ENCODE measurements at regions not wholly inside any gene's neighbourhood (a gene's known extent, or its start where the extent isn't known, plus 50 kb on each side); places are given as distances from the start of the nearest gene placed in this dataset.

DNA sequence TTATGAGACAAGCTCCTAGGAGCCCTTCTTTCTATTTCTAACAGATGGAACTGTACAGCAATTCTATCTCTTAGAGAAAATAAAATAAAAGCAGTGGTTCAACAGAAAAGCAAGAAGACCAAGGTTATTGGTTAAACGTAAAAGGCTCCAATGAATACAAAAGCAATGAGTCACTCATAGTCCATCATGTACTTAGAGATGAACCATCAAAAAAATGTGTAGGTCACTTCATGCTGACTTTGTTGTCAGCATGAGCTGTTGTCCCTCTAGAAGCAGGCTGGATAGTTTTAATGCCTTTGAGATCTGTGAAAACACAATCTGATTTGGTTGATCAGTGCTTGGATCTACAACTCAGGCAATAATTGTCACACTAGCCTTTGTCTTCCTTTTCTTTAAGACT lies 378.6 kb upstream of the ANXA10 start:
- no peak for DNase-seq

DNA sequence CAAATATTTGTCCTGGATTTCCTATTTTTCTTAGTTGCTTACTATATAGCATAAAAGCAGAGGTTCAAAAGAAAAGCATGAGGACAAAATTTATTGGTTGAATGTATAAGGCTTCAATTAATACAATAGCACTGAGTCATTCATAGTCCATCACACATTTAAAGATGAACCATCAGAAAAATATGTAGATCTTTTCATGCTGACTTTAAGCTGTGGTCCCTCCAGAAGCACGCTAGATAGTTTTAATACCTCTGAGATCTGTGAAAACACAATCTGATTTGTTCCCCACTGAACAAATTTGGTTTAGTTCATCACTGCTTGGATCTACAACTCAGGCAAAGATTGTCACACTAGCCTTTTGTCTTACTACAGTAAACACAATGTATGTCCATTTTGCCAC lies 377.2 kb upstream of the ANXA10 start:
- DNase-seq, result no peak

DNA sequence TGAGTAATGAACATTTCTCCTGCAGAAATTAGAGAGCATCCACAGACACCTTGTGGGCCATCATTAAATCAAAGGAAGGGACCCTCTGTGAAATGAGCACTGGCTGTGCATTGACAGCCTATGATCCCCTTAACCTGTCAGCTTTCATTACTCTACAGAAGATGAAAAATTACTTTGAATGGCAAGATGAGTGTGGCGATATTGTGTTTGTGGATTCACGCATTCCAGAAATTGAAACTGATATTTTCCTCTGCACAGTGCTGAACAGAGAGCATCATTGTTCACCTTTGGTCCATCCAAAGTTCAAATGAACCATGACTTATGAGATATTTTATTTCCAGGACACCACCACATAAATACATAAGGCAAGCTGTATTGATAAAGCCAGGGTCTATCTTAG lies 374.8 kb upstream of the ANXA10 start:
- no peak for DNase-seq

DNA sequence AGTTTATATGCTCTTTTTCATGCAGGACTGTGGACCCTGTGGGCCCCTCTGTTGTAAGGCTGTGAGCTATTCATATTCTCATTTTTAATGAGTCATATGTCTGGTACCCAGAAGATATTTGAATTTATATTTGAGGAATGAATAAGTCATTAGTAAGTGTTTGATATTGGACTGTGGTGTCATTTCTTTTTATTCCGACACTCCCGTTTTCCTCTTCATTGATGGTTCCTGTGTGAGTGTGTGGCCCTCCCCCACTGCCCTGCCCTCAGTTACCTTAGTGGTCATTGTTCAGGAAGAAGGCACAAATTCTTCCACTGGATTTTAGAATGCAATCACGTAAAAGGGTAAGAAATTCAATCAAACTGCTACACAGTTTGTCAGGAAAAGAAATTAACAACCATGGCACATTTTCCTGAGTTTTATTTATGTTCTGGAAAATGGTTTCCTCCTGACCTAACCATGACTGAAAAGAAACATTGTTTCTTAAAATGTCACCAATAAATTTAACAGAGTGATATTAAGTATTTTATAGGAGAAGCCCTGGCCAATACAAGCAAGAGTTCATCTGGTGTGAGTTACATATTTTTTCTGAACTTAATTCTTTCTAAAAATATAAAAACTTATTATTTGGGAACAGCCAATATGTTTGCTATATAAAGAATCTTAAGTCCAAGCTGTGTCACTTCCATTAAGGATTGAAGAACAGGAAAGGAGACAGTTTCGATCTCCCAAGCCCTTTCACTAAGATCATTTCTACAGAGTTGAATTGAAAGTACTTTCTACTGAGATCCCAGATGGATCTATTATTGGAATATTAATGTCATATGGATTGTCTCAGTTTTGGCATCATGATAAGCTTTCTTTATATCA lies 370.5 kb upstream of the ANXA10 start:
- DNase-seq, result no peak

DNA sequence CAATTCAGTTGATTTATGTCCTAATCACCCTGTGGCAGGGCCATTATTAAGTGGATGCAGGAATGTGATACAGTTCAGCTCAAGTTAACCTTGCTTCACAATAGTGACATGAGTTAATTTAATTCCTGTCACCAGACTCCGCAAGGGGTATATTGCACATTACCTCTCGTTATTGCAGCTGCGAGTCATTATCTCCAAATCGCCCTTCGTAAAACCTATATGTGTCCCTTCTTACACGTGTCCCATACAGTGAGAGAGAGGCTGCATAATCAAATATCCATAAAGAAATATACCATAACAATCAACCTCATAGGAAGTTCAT lies 369.9 kb upstream of the ANXA10 start:
- DNase-seq, result no peak

DNA sequence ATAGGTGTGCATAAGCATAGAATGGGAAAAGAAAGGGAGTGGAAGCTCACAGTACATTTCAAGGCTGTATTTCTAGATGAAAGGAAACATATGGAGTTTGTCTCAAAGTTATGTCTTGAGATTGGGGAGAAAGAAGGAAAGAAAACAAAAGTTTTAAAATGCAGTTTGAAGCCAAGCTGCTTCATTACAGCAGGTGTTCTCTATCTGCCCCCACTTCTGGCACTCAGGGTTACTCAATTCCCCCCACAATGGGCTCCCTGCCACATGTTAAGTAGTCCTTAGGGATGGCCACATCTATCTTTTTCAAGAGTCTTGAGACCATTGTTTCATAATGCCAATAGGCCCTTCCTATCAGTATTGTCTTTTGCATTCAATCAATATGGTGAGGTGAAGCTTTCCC lies 367.4 kb upstream of the ANXA10 start:
- no peak for DNase-seq

DNA sequence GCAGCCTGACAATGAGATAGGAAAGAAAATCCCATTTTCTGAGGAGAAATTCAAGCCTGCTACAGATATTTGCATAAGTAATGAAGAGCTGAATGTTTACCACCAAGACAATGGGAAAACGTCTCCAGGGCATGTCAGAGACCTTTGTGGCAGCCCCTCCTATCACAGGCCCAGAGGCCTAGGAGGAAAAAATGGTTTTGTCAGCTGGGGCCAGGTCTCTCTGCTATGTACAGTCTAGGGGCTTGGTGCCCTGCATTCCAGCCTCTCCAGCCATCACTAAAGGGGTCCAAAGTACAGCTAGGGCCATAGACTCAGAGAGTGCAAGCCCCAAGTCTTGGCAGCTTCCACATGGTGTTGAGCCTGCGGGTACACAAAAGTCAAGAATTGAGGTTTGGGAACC lies 361.6 kb upstream of the ANXA10 start:
- no peak for DNase-seq

DNA sequence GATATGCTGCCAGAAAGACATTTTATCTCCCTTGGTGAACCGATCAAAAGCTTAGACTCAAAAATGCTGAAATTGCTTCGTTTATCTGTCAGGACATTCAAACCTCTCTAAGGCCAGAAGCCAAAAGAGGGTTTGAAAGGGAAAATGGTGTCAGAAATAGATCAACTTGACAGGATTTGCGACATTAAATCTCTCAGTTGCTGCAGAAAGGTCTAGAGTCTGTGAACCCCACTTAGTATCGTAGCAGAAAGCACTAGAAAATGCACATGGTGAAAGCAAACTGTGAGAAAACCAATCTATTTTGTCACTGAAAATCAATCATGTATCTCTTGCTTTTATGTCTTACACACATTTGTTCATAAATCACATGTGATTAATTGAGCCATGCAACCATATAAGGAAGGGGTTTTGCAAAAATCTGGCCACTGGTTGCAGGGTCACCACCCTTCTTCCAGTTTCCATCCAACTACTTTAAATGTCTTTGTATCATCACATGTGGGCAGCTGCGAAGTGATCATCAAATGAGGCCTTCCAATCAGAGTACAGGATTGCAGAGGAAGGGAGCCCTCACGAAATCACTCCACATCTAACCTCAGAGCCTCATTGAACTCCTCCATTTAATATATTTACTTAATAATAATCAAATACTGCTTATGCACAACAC lies 347.2 kb upstream of the ANXA10 start:
- no peak for DNase-seq

DNA sequence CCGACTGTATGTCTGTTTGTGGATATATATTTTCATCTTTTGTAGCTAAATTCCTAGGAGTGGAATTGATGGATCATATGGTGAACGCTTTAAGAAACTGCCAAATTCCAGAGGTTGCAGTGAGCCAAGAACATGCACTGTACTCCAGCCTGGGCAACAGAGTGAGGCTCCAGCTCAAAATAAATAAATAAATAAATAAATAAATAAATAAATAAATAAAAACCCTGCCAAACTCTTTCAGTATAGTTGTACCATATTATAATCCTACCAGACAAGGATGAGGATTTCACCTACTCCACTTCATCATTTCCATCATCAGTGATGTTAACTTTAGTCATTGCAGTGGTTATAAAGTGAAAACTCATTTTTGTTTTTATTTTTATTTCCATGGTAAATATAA lies 325.1 kb upstream of the ANXA10 start:
- no peak for DNase-seq

DNA sequence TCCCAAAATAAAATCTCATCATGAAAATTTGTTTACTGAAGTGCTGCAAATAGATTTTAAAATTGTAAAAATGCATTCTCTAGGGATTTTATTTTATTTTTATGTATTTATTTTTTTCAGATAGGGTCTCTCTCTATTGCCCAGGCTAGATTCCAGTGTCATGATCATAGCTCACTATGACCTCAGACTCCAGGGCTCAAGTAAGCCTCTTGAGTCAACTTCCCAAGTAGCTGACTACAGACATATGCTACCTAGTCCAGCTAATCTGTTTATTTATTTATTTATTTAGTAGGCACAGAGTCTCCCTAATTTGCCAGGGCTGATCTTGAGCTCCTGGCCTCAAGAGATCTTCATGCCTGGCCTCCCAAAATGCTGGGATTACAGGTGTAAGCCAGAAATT lies 317.7 kb upstream of the ANXA10 start:
- no peak for DNase-seq

DNA sequence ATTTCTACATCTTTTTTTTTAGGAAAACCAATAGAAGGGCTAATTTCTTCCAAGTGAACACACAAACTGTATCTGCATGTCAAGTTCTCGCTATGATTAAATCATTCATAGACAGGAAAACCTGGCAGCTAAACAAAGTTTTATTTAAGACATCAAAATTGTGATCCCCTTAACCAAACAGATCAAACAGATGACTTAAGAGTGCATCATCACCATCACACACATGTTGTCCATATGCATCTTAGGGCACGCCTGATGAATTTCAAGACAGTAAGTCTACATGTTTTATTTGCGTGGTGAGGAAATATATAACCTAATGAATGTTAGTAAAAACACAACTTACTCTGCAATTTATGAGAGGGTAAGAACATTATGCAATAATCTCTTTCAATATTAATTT lies 317.0 kb upstream of the ANXA10 start:
- DNase-seq, result no peak

DNA sequence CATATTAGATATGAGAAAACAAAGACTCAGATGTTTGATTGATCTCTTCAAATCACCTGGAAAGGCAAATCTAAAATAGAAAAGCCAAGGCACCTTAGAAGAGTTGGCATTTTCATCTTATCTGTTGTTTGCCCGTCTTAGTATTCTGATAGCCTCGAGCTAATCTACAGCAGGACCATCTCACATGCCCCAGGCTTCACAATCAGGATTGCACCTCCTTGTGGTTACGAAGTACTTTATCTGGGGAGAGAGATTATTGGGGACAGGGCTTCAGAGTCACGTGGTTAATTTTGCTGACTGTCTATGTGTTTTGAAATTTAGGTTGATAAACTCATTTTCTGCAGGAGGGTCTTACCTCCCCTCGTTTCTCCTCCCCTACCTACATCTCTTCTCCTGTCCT lies 313.1 kb upstream of the ANXA10 start:
- DNase-seq, result no peak

DNA sequence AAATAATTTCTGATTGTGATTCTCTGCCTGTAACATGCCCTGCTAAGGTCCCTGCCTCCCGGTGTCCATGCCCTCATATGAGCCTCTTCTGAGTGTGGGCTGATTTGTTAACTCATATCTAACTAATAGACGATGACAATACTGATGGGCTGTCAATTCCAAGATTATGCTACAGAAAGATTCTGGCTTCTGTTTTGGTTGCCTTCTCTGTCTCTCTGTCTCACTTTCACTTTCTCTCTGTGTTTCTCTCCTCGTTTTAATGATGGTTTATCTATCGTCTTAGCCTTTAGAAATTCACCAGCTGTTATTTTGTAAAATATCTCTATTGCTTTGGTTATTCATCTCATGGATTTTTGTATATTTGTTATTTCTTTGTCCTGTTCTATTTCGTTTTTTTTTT lies 312.5 kb upstream of the ANXA10 start:
- DNase-seq, result no peak

DNA sequence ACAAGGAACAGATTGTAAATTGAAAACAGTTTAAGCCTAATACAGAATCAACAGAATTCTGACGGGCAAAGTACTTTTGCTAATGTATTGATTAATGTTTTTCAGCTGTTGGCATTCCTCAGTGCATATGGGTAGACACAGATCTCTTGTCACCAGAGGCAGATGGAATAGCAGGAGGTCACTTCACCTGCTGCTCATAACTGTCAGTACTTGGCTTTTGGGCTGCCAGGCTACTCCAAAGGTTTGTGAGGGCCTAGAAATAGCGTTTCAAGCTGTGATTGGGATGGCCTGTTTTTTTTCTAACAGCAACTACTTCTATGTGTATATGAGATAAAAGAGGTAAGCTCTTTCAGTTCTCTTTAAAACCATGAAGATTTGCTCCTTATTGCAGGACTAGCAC lies 307.5 kb upstream of the ANXA10 start:
- DNase-seq, result no peak

DNA sequence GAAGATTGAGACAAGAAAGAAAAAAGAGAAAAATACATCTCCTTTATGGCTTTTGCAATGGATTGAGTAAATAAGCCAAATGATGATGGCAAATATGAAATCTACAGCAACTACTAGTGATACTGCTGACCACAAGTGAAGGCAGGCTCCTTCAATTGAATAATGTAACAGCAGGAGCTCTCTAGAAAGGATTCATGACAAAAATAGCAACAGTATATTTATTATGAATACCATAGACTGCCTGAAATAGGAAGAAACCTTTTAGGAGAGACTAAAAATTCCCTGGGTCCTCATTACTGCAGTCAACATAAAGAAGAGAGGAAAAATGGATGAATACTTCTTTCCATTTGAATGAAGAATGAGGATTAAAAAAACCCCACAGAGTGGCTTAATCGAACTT lies 306.8 kb upstream of the ANXA10 start:
- no peak for DNase-seq

DNA sequence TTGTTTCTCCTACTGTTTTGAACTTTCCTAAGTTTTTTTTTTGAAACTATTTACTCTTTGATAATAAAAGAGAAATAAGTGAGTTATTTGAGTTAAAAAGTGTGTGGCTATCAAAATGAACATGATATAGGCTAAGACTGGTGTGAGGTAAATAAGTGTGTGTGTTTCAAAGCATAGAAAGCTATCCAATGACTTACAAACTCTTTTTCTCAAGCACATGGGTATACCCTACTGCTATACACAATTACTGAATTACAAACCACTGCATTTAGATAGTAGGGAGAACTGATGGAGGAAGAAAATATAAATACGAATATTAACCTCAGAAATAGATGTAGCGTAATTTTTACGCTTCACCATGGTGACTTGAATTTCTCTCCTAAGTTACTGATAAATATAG lies 305.8 kb upstream of the ANXA10 start:
- no peak for DNase-seq

DNA sequence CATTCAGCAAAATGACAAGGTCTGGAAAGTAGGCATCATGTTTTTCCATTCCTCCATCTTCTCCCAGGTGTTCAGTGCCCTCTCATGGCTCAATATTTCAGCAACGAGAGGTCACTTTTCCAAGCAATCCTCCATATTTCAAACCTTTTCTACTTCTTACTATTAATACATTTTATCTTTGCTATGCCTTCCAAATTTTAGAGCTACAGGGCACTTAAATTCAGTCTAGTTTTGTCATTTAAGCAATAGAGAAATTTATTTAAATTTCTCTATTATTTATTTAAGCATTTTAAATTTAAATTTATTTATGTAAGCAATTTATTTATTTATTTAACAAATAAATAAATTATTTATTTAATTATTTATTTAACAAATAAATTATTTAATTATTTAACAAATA lies 305.1 kb upstream of the ANXA10 start:
- no peak for DNase-seq

DNA sequence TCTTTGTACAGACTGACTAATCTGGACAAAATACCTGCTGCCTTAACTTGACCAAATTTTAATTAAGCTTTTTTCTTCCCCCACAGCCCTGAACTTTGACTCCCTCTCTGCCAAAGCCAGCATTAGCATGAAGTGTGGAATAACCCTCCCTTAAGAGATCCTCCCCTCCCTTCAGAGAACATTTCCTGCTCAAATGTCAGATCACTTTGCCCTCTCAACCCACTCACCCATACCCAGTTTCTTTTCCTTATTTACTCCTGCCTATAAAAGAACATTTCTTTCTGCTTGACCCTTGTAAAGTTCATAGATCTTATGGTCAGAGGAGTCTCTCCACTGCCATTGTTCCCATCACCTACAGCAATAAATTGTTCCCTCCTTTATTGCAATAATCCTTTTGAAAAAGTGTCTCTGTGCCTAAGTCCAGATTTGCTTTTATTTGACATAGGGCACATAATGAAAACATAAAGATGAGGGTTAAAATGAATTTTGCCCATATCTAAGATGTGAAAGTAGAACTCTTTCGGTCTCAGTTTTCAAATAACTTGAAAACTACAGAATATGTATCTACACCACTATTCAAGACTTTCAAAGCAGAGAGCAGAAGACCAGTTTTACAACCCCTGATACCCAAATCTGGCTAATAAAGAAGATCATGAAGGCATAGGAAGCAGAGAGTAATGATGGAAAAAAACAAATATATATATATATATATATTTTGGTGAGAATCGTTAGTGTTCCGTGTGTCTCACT lies 289.7 kb upstream of the ANXA10 start:
- no peak for DNase-seq

DNA sequence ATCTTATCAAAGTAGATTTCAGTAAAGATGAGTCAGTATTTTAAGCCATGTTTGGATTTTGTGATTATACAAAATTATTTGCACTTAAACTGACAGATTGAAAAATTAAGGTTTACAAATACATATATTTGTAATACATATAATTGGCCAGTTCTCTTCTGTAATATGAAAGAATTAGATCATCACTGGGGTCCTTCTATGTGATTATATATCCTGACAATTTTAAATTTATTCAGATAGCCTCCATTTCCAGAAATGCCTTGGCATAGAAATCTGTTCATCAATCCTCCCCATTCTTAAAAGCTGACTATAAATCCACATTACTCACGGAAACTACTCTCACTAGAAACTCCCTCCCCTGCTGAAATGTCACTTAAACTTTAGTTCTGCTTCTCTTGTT lies 280.4 kb upstream of the ANXA10 start:
- no peak for DNase-seq

DNA sequence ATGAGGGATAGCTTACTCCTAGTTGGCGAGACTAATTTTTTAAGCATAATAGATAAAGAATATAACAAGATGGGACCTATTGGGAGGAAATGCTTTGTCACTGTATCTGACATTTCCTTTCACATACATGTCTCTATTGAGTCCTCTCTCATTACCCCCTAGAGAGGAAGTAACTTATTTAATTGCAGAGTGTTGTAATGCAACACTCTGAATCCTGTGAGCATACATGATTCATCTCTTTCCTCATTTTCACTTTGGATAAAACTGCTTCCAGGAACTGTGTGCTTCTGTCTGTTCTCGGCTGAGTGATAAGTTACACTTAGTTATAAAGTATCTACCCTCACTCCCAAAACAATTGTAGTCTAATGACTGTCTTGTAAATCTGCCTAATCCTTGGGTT lies 266.1 kb upstream of the ANXA10 start:
- no peak for DNase-seq

DNA sequence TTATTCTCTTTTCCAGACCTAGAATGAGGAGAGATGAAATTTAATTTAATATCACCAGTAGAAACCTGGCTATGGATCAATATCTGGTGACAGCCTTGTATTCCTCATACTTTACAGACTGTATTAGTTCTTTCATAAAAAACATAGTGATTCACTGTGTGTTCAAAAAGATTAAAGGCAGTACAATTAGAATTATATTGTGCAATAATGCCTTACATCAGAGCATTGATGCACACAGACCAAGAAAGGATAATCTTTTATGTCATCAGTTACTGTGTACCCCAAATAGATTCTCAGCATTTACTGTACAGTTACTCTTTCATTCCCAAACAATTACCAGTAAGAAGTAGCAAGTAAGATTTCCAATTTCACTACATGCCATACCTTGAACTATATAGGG lies 260.5 kb upstream of the ANXA10 start:
- no peak for DNase-seq

DNA sequence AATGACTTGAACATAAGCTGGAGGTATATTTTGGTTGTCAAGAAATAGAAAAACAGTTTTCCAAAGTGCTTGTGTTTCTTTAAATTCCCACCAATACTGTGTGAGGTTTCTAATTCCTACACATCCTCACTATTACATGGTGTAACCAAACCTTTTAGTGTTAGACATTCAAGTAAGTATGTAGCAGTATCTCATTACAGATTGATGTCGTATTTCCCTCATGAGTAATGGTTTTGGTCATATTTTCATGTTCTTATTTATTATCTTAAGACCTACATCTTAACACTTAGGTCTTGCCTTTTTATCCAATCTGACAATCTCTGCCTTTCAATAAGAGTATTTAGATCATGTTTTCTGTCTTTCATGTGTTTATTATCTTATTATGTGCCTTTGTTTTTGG lies 253.7 kb upstream of the ANXA10 start:
- no peak for DNase-seq

DNA sequence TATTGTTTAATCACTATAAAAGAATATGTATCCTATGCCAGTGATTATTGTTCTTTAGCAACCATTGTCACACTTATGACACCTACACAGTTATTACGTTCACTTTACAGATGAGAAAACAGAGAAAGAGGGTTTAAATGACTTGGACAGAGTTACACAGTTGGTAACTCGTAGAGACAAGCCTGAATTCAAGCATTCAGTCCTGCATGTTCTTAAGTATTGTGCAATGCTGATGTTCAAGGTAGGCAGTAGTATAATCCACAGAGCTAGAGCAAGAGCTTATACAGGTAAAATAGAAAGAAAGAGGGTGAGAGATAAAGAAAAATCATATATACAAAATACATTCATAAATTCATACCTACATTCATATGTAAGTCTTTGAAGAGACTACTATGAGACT lies 249.8 kb upstream of the ANXA10 start:
- DNase-seq, result no peak

DNA sequence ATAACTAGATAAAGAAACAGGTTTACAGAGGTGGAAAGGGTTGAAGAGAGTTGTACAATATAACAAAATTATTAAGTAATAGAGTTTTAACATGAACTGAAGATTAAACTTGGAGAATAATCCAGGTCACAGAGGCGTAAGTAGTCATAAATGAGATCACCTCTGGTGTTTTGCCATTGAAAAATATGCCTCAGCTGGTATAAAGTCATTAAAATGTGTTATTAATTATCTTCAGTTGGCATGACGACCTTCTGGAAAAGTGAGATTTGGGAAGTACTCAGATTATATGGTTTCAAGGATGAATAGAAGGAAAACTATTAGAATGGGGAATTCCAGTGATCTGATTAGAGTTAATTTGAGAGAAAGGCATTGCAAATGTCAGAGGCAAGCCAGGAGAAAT lies 237.5 kb upstream of the ANXA10 start:
- DNase-seq, result no peak
